GM23338 (cell line): ENCODE measurements at regions not wholly inside any gene's neighbourhood (a gene's known extent, or its start where the extent isn't known, plus 50 kb on each side); places are given as distances from the start of the nearest gene placed in this dataset.

Source experiments
- ATAC-seq: fragments of 200-7000 bp; cut with Tn5 transposase; 3 replicates; pipeline ENCODE4 v1.9.1; 2020
- DNase-seq: peaks from one replicate; pipeline ENCODE4 v3.0.0-alpha.2; 2015; ENCODE audit warnings: low spot score
- H2AFZ ChIP-seq: fragments of 200-600 bp; sonication (generic); 2 replicates; pipeline ENCODE4 v1.8.0; 2016; ENCODE audit warnings: antibody characterized with exemption, mild to moderate bottlenecking, moderate library complexity
- H3F3A ChIP-seq: fragments of 200-600 bp; sonication (generic); replicated peaks from 2 replicates; pipeline ENCODE4 v1.8.0; 2017; ENCODE audit warnings: antibody characterized with exemption, mixed run types, low read depth
- H3K27ac ChIP-seq: fragments of 200-600 bp; sonication (generic); 2 replicates; pipeline ENCODE4 v1.6.1; 2016; ENCODE audit warnings: low read depth
- H3K27me3 ChIP-seq: fragments of 200-600 bp; sonication (generic); 2 replicates; pipeline ENCODE4 v1.8.0; 2016; ENCODE audit warnings: mild to moderate bottlenecking, mixed run types, moderate library complexity; ENCODE audit not compliant: insufficient read depth
- H3K36me3 ChIP-seq: fragments of 200-600 bp; sonication (generic); 2 replicates; pipeline ENCODE4 v1.8.0; 2016; ENCODE audit warnings: mild to moderate bottlenecking; ENCODE audit not compliant: insufficient read depth
- H3K4me1 ChIP-seq: fragments of 200-600 bp; sonication (generic); 2 replicates; pipeline ENCODE4 v1.8.0; 2016; ENCODE audit warnings: mild to moderate bottlenecking, moderate library complexity; ENCODE audit not compliant: insufficient read depth
- H3K4me2 ChIP-seq: fragments of 200-600 bp; sonication (generic); 2 replicates; pipeline ENCODE4 v1.7.1; 2017; ENCODE audit warnings: mixed run types
- H3K4me3 ChIP-seq: fragments of 200-600 bp; sonication (generic); 2 replicates; pipeline ENCODE4 v1.6.1; 2016; ENCODE audit warnings: mixed run types
- H3K79me2 ChIP-seq: fragments of 200-600 bp; sonication (generic); replicated peaks from 2 replicates; pipeline ENCODE4 v1.8.0; 2017; ENCODE audit warnings: mild to moderate bottlenecking; ENCODE audit not compliant: insufficient read depth
- H3K9me2 ChIP-seq: fragments of 200-600 bp; sonication (generic); 2 replicates; pipeline ENCODE4 v1.8.0; 2017; ENCODE audit not compliant: insufficient read depth
- H4K20me1 ChIP-seq: fragments of 200-600 bp; sonication (generic); replicated peaks from 2 replicates; pipeline ENCODE4 v1.8.0; 2017; ENCODE audit warnings: mild to moderate bottlenecking; ENCODE audit not compliant: insufficient read depth
- H3K27ac Mint-ChIP-seq: 2 replicates; pipeline ENCODE4 v1.8.0; 2020; ENCODE audit warnings: inconsistent platforms, mild to moderate bottlenecking, moderate library complexity, mixed read lengths
- H3K27me3 Mint-ChIP-seq: 3 replicates; pipeline ENCODE4 v1.8.0; 2022; ENCODE audit warnings: low read depth, mild to moderate bottlenecking, moderate library complexity, mixed read lengths, inconsistent platforms; ENCODE audit not compliant: insufficient read depth, poor library complexity
- H3K36me3 Mint-ChIP-seq: 3 replicates; pipeline ENCODE4 v1.8.0; 2021; ENCODE audit warnings: low read depth, mild to moderate bottlenecking, inconsistent platforms, moderate library complexity, mixed read lengths
- H3K4me1 Mint-ChIP-seq: 3 replicates; pipeline ENCODE4 v1.8.0; 2020; ENCODE audit warnings: mild to moderate bottlenecking, inconsistent platforms, mixed read lengths
- H3K4me3 Mint-ChIP-seq: 3 replicates; pipeline ENCODE4 v1.8.0; 2021; ENCODE audit warnings: moderate library complexity, mild to moderate bottlenecking, inconsistent platforms, mixed read lengths
- H3K9me3 Mint-ChIP-seq: 3 replicates; pipeline ENCODE4 v1.8.0; 2020; ENCODE audit warnings: moderate library complexity, mild to moderate bottlenecking, inconsistent platforms, mixed read lengths
- CREB1 ChIP-seq: fragments of 250-450 bp; sonication (Bioruptor Pico); IDR thresholded peaks from 2 replicates; pipeline ENCODE4 v1.5.0; 2020; ENCODE audit warnings: low read depth, mild to moderate bottlenecking, moderate library complexity
- CTCF ChIP-seq, 2 experiments: fragments of 200-600 bp in 1 of 2; sonication (generic) in 1 of 2; conservative IDR thresholded peaks; 2 replicates each; pipeline versions ENCODE4 v1.5.1 to v1.6.1; 2016 to 2017; ENCODE audit warnings: antibody characterized with exemption in 2 of 2, low read depth in 2 of 2, mild to moderate bottlenecking in 2 of 2, moderate library complexity in 1 of 2
- ETS1 ChIP-seq: IDR thresholded peaks from 2 replicates; pipeline ENCODE4 v1.6.1; 2016; ENCODE audit warnings: antibody characterized with exemption
- EZH2 ChIP-seq: fragments of 200-600 bp; sonication (generic); IDR thresholded peaks from one replicate; pipeline ENCODE4 v1.8.0; 2017; ENCODE audit warnings: antibody characterized with exemption, mild to moderate bottlenecking, low read depth; ENCODE audit not compliant: unreplicated experiment
- EZH2phosphoT487 ChIP-seq: fragments of 200-600 bp; sonication (generic); IDR thresholded peaks from one replicate; pipeline ENCODE4 v1.8.1; 2018; ENCODE audit warnings: antibody characterized with exemption; ENCODE audit not compliant: unreplicated experiment
- JUNB ChIP-seq: IDR thresholded peaks from one replicate; pipeline ENCODE4 v1.6.1; 2016; ENCODE audit warnings: antibody characterized with exemption; ENCODE audit not compliant: unreplicated experiment
- POLR2AphosphoS5 ChIP-seq: IDR thresholded peaks from 2 replicates; pipeline ENCODE4 v1.6.1; 2016; ENCODE audit warnings: antibody characterized with exemption, low read depth
- STAT1 ChIP-seq: IDR thresholded peaks from one replicate; pipeline ENCODE4 v1.6.1; 2016; ENCODE audit warnings: antibody characterized with exemption; ENCODE audit not compliant: unreplicated experiment
- ZNF114 ChIP-seq: fragments of 250-450 bp; sonication (Bioruptor Pico); IDR thresholded peaks from 2 replicates; pipeline ENCODE4 v1.5.0; 2020; ENCODE audit warnings: mild to moderate bottlenecking, moderate library complexity
- ZNF331 ChIP-seq: fragments of 250-450 bp; sonication (Bioruptor Pico); IDR thresholded peaks from 2 replicates; pipeline ENCODE4 v1.5.0; 2020; ENCODE audit warnings: low read depth, mild to moderate bottlenecking, moderate library complexity
- TF ChIP-seq, protein P1 (sequence below): IDR thresholded peaks from one replicate; pipeline ENCODE4 v1.6.1; 2018; ENCODE audit warnings: antibody characterized with exemption; ENCODE audit not compliant: unreplicated experiment

DNA sequence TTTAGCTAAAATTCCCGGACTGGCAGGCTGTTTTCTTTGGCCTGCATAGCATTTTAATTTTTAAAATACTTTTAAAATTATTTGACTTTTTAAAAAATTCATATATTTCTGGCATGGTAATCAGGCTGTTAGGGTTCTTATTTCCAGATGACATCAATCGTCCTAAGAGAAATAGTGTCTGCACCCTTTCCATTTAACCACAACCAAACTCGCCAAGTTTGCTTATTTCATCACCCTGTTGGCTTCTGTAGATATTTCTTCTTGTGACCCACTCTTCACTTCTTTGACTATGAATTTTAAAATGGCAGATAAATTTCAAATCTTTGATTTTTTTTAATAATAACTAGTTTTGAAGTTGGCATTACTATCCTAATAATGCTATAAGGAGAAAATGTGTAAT lies 675.7 kb upstream of the FTMT start:
- no peak overlapping the region for H3K4me2 ChIP-seq
- H3K4me1 ChIP-seq, result no peaks in the 10 kb centered on the region; the same call in 1 of the 2 replicates
- no peaks in the 10 kb centered on the region for H3K9me2 ChIP-seq
- no peak for ATAC-seq
- TF ChIP-seq POLR2AphosphoS5 (no peak), JUNB (no peak), EZH2 (no peak), EZH2phosphoT487 (no peak), ZNF331 (CRISPR knock-in tag) (no peak), CREB1 (CRISPR knock-in tag) (no peak), CTCF (conservative IDR thresholded peaks at IDR 0.05; ENCODE audit: low read depth in 2 of 2) (no peak)
- H3K36me3 Mint-ChIP-seq, result no peaks in the 10 kb centered on the region
- no peaks in the 10 kb centered on the region for H3K9me3 Mint-ChIP-seq
- H3F3A ChIP-seq, result no peaks in the 10 kb centered on the region
- H3K27ac Mint-ChIP-seq, result no peak overlapping the region
- peaks cover 5% of the 10 kb centered on the region for H3K4me1 Mint-ChIP-seq
- no peak overlapping the region for H3K4me3 ChIP-seq
- peak overlapping the region; percentile 3; the same call in 1 of the 2 replicates for H2AFZ ChIP-seq
- no peaks in the 10 kb centered on the region for H4K20me1 ChIP-seq
- H3K27me3 ChIP-seq, result no peaks in the 10 kb centered on the region
- no peak for DNase-seq
- H3K27ac ChIP-seq, result no peak overlapping the region
- H3K4me3 Mint-ChIP-seq, result no peak overlapping the region
- no peaks in the 10 kb centered on the region for H3K36me3 ChIP-seq
- H3K27me3 Mint-ChIP-seq, result no peaks in the 10 kb centered on the region
- no peaks in the 10 kb centered on the region for H3K79me2 ChIP-seq

DNA sequence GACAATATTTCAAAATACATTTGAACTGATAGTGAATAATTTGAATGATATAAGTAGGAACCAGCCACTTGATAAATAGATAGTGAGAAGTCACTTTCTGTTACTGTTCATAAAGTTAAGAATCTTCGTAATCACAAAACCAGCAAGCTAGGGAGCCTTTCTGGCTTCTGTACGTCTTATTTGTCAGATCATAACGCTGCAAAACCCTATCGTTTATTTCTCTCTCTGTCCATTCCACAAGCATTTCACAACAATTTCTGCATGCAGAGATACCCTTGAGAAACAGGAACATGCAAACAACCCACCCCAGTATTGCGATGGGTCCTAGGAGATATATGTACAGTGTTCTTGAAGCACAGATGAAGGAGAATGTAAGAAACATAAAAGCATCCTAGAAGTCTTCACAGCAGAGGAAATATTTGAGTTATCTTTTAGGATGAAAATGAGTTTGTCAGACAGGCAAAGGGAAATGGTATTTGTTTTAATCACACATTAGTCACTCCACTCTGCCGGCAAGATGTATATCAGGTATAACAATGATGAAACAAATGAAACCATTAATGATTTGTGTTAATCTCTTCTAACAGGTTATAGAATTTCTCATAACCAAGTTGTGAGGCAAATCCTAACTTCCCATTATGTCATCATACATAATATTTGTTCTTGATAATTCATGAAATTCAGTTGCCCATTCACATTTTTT lies 668.7 kb upstream of the FTMT start:
- ATAC-seq, result no peak
- H3K4me1 Mint-ChIP-seq, result no peaks in the 10 kb centered on the region
- no peaks in the 10 kb centered on the region for H4K20me1 ChIP-seq
- no peak for DNase-seq
- no peak overlapping the region for H3K4me3 ChIP-seq
- no peaks in the 10 kb centered on the region for H3K4me1 ChIP-seq
- no peak overlapping the region for H3K27ac ChIP-seq
- H3K9me3 Mint-ChIP-seq, result no peaks in the 10 kb centered on the region
- no peaks in the 10 kb centered on the region for H3K79me2 ChIP-seq
- H3K27me3 Mint-ChIP-seq, result no peaks in the 10 kb centered on the region
- H3F3A ChIP-seq, result no peaks in the 10 kb centered on the region
- H3K36me3 ChIP-seq, result no peaks in the 10 kb centered on the region
- H3K36me3 Mint-ChIP-seq, result no peaks in the 10 kb centered on the region
- H3K4me3 Mint-ChIP-seq, result no peak overlapping the region
- no peak overlapping the region for H2AFZ ChIP-seq
- no peak overlapping the region for H3K4me2 ChIP-seq
- H3K27ac Mint-ChIP-seq, result no peak overlapping the region
- H3K27me3 ChIP-seq, result no peaks in the 10 kb centered on the region
- no peaks in the 10 kb centered on the region for H3K9me2 ChIP-seq
- TF ChIP-seq, protein P1, sequence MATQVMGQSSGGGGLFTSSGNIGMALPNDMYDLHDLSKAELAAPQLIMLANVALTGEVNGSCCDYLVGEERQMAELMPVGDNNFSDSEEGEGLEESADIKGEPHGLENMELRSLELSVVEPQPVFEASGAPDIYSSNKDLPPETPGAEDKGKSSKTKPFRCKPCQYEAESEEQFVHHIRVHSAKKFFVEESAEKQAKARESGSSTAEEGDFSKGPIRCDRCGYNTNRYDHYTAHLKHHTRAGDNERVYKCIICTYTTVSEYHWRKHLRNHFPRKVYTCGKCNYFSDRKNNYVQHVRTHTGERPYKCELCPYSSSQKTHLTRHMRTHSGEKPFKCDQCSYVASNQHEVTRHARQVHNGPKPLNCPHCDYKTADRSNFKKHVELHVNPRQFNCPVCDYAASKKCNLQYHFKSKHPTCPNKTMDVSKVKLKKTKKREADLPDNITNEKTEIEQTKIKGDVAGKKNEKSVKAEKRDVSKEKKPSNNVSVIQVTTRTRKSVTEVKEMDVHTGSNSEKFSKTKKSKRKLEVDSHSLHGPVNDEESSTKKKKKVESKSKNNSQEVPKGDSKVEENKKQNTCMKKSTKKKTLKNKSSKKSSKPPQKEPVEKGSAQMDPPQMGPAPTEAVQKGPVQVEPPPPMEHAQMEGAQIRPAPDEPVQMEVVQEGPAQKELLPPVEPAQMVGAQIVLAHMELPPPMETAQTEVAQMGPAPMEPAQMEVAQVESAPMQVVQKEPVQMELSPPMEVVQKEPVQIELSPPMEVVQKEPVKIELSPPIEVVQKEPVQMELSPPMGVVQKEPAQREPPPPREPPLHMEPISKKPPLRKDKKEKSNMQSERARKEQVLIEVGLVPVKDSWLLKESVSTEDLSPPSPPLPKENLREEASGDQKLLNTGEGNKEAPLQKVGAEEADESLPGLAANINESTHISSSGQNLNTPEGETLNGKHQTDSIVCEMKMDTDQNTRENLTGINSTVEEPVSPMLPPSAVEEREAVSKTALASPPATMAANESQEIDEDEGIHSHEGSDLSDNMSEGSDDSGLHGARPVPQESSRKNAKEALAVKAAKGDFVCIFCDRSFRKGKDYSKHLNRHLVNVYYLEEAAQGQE, result no peak
- TF ChIP-seq POLR2AphosphoS5 (no peak), ZNF331 (CRISPR knock-in tag) (no peak), JUNB (no peak), EZH2 (no peak), ETS1 (no peak), ZNF114 (CRISPR knock-in tag) (no peak), STAT1 (no peak), CTCF (conservative IDR thresholded peaks at IDR 0.05; ENCODE audit: low read depth in 2 of 2) (no peak)
